Fibroblast of skin of left biceps (primary cell): ENCODE measurements at regions not wholly inside any gene's neighbourhood (a gene's known extent, or its start where the extent isn't known, plus 50 kb on each side); places are given as distances from the start of the nearest gene placed in this dataset.
"Not testable (repeated sequence)": the region's sequence is repeated elsewhere in the genome, so short reads cannot be mapped to it uniquely, and the experiment has no call there.

Experiments used
- DNase-seq, 2 experiments: peaks; one replicate each; pipeline ENCODE4 v3.0.0-alpha.2; 2013; ENCODE audit warnings: low read depth in 2 of 2

- DNase-seq = not testable (repeated sequence)
Observed at GRCh38 chr4:174400603-174401302, 117.0 kb downstream of the CEP44 start.

GRCh38 chr4:174398728-174399127, 115.0 kb downstream of the CEP44 start:
- DNase-seq = peak in 1 of 2 experiments; percentile 26

- DNase-seq = no peak
Observed at GRCh38 chr4:174397366-174398155, 113.8 kb downstream of the CEP44 start.

- no peak for DNase-seq
Observed at GRCh38 chr4:174396599-174397110, 112.9 kb downstream of the CEP44 start.

GRCh38 chr4:174394915-174395314, 111.2 kb downstream of the CEP44 start:
- peak in 1 of 2 experiments; percentile 31 for DNase-seq

GRCh38 chr4:174389439-174389838, 105.7 kb downstream of the CEP44 start:
- DNase-seq = no peak

- no peak for DNase-seq
Observed at GRCh38 chr4:174388461-174389145, 104.9 kb downstream of the CEP44 start.

- no peak for DNase-seq
Observed at GRCh38 chr4:174387721-174388120, 104.0 kb downstream of the CEP44 start.

GRCh38 chr4:174387143-174387542, 103.4 kb downstream of the CEP44 start:
- DNase-seq = no peak

- DNase-seq = no peak
Observed at GRCh38 chr4:174383783-174384182, 100.1 kb downstream of the CEP44 start.

GRCh38 chr4:174382938-174383605, 99.4 kb downstream of the CEP44 start:
- DNase-seq = not testable (repeated sequence)
